ENCODE measurements at regions not wholly inside any gene's neighbourhood (a gene's known extent, or its start where the extent isn't known, plus 50 kb on each side); places are given as distances from the start of the nearest gene placed in this dataset.
A peak's percentile ranks its signal among the peaks of the same experiment; 100 is the strongest.

- TF ChIP-seq MYC (IDR thresholded peaks at IDR 0.05; ENCODE audit: borderline replicate concordance, low read length) (no peak), CTCF (IDR thresholded peaks at IDR 0.05) (no peak), MAFK (IDR thresholded peaks at IDR 0.05; ENCODE audit: partially characterized antibody) (peak; percentile 94), PHF8 (IDR thresholded peaks at IDR 0.05; ENCODE audit: borderline replicate concordance, low read depth) (no peak), ESRRA (IDR thresholded peaks at IDR 0.05; ENCODE audit: borderline replicate concordance, low read length) (no peak), RAD21 (conservative IDR thresholded peaks at IDR 0.05 in 1 of 2, IDR thresholded peaks at IDR 0.05 in 1 of 2) (no peak), POLR2A (IDR thresholded peaks at IDR 0.05; ENCODE audit: low read length) (no peak), KDM1A (IDR thresholded peaks at IDR 0.05; ENCODE audit: low read depth) (no peak)
Measured at GRCh38 chr18:22726469-22726868, 206.7 kb upstream of the RBBP8 start.
